H9 (cell line): ENCODE measurements at regions not wholly inside any gene's neighbourhood (a gene's known extent, or its start where the extent isn't known, plus 50 kb on each side); places are given as distances from the start of the nearest gene placed in this dataset.

Experiments used
- DNase-seq: peaks from one replicate; pipeline ENCODE4 v3.0.0-alpha.2; 2017
- H2AFZ ChIP-seq: one replicate; pipeline ENCODE4 v1.6.1; 2013; ENCODE audit warnings: mild to moderate bottlenecking, low read length, control low read depth, moderate library complexity
- H2AK5ac ChIP-seq: 2 replicates; pipeline ENCODE4 v1.6.1; 2013; ENCODE audit warnings: low read length, control low read depth, mixed read lengths; ENCODE audit not compliant: insufficient read length
- H2BK120ac ChIP-seq: one replicate; pipeline ENCODE4 v1.6.1; 2013; ENCODE audit warnings: low read depth, mild to moderate bottlenecking, low read length, control low read depth, inconsistent platforms; ENCODE audit not compliant: poor library complexity, severe bottlenecking
- H2BK12ac ChIP-seq: 2 replicates; pipeline ENCODE4 v1.6.1; 2013; ENCODE audit warnings: low read length, control low read depth, mixed read lengths, low read depth; ENCODE audit not compliant: insufficient read length
- H2BK15ac ChIP-seq: 2 replicates; pipeline ENCODE4 v1.6.1; 2013; ENCODE audit warnings: low read depth, low read length, control low read depth
- H2BK20ac ChIP-seq: one replicate; pipeline ENCODE4 v1.6.1; 2013; ENCODE audit warnings: low read depth, mild to moderate bottlenecking, low read length, control low read depth, inconsistent platforms; ENCODE audit not compliant: poor library complexity, severe bottlenecking
- H2BK5ac ChIP-seq: 2 replicates; pipeline ENCODE4 v1.6.1; 2013; ENCODE audit warnings: low read length, control low read depth, mixed read lengths; ENCODE audit not compliant: insufficient read length
- H3K14ac ChIP-seq: 2 replicates; pipeline ENCODE4 v1.6.1; 2013; ENCODE audit warnings: low read length, control low read depth; ENCODE audit not compliant: insufficient read depth
- H3K18ac ChIP-seq: 2 replicates; pipeline ENCODE4 v1.6.1; 2013; ENCODE audit warnings: low read depth, mild to moderate bottlenecking, mixed read lengths, low read length, control low read depth; ENCODE audit not compliant: insufficient read length
- H3K23ac ChIP-seq: 2 replicates; pipeline ENCODE4 v1.6.1; 2013; ENCODE audit warnings: low read length, control low read depth, mixed read lengths, low read depth; ENCODE audit not compliant: insufficient read length
- H3K23me2 ChIP-seq: 2 replicates; pipeline ENCODE4 v1.6.1; 2013; ENCODE audit warnings: low read depth, mild to moderate bottlenecking, mixed read lengths, low read length, control low read depth; ENCODE audit not compliant: insufficient read length, poor library complexity, severe bottlenecking
- H3K27ac ChIP-seq: 2 replicates; pipeline ENCODE4 v1.5.1; 2013; ENCODE audit warnings: low read length, control low read depth, mixed read lengths, low read depth; ENCODE audit not compliant: insufficient read length
- H3K27me3 ChIP-seq: 2 replicates; pipeline ENCODE4 v1.6.1; 2013; ENCODE audit warnings: low read length, control low read depth, inconsistent platforms; ENCODE audit not compliant: insufficient read depth
- H3K4ac ChIP-seq: 2 replicates; pipeline ENCODE4 v1.6.1; 2013; ENCODE audit warnings: low read depth, mild to moderate bottlenecking, control low read depth, inconsistent platforms, low read length, moderate library complexity
- H3K4me1 ChIP-seq: 2 replicates; pipeline ENCODE4 v1.6.1; 2013; ENCODE audit warnings: low read length, control low read depth, inconsistent platforms; ENCODE audit not compliant: insufficient read depth
- H3K4me2 ChIP-seq: 2 replicates; pipeline ENCODE4 v1.6.1; 2013; ENCODE audit warnings: low read length, control low read depth, mixed read lengths; ENCODE audit not compliant: insufficient read length, insufficient read depth
- H3K56ac ChIP-seq: 2 replicates; pipeline ENCODE4 v1.6.1; 2013; ENCODE audit warnings: low read depth, mild to moderate bottlenecking, mixed read lengths, low read length, control low read depth; ENCODE audit not compliant: insufficient read length
- H3K79me1 ChIP-seq: 2 replicates; pipeline ENCODE4 v1.6.1; 2013; ENCODE audit warnings: low read depth, mild to moderate bottlenecking, moderate library complexity, low read length, control low read depth, inconsistent platforms; ENCODE audit not compliant: insufficient read depth, poor library complexity, severe bottlenecking
- H3K79me2 ChIP-seq: 2 replicates; pipeline ENCODE4 v1.6.1; 2013; ENCODE audit warnings: low read length, control low read depth, inconsistent platforms; ENCODE audit not compliant: insufficient read depth
- H3K9ac ChIP-seq: 2 replicates; pipeline ENCODE4 v1.6.1; 2013; ENCODE audit warnings: low read length, control low read depth, mixed read lengths; ENCODE audit not compliant: insufficient read length; ENCODE audit errors: extremely low read depth
- H3K9me3 ChIP-seq: one replicate; pipeline ENCODE4 v1.6.1; 2013; ENCODE audit warnings: low read depth, low read length, inconsistent platforms; ENCODE audit not compliant: control insufficient read depth
- H3T11ph ChIP-seq: one replicate; pipeline ENCODE4 v1.6.1; 2013; ENCODE audit warnings: mild to moderate bottlenecking, low read length, control low read depth, inconsistent platforms
- H4K20me1 ChIP-seq: one replicate; pipeline ENCODE4 v1.6.1; 2013; ENCODE audit not compliant: control insufficient read depth, insufficient read length, insufficient read depth
- H4K5ac ChIP-seq: 2 replicates; pipeline ENCODE4 v1.6.1; 2013; ENCODE audit warnings: low read depth, mild to moderate bottlenecking, mixed read lengths, low read length, control low read depth; ENCODE audit not compliant: insufficient read length
- H4K8ac ChIP-seq: replicated peaks from 2 replicates; pipeline ENCODE4 v1.6.1; 2013; ENCODE audit warnings: low read length, control low read depth, mixed read lengths, low read depth; ENCODE audit not compliant: insufficient read length
- H4K91ac ChIP-seq: 2 replicates; pipeline ENCODE4 v1.6.1; 2013; ENCODE audit warnings: low read depth, mild to moderate bottlenecking, moderate library complexity, mixed read lengths, low read length, control low read depth; ENCODE audit not compliant: insufficient read length
- H3K27ac Mint-ChIP-seq, 3 experiments: 2 replicates in 2 of 3; 3 replicates in 1 of 3; pipeline ENCODE4 v1.8.0; 2020 to 2021; ENCODE audit warnings: mixed read lengths in 3 of 3, mild to moderate bottlenecking in 1 of 3, moderate library complexity in 1 of 3
- H3K27me3 Mint-ChIP-seq: 2 replicates; pipeline ENCODE4 v1.8.0; 2021; ENCODE audit warnings: low read depth, mild to moderate bottlenecking, moderate library complexity, mixed read lengths
- H3K36me3 Mint-ChIP-seq, 3 experiments: 2 replicates in 2 of 3; 3 replicates in 1 of 3; pipeline ENCODE4 v1.8.0; 2020 to 2021; ENCODE audit warnings: low read depth in 3 of 3, mixed read lengths in 3 of 3; ENCODE audit not compliant: insufficient read depth in 1 of 3
- H3K4me1 Mint-ChIP-seq, 2 experiments: 2 replicates each; pipeline ENCODE4 v1.8.0; 2020; ENCODE audit warnings: mixed read lengths in 2 of 2
- H3K4me3 Mint-ChIP-seq, 2 experiments: 2 replicates in 1 of 2; 3 replicates in 1 of 2; pipeline ENCODE4 v1.8.0; 2020 to 2021; ENCODE audit warnings: mild to moderate bottlenecking in 2 of 2, mixed read lengths in 2 of 2, moderate library complexity in 1 of 2
- H3K9me3 Mint-ChIP-seq, 2 experiments: 2 replicates in 1 of 2; 3 replicates in 1 of 2; pipeline ENCODE4 v1.8.0; 2020; ENCODE audit warnings: mild to moderate bottlenecking in 2 of 2, mixed read lengths in 2 of 2, moderate library complexity in 1 of 2
- WGBS: extraction: QIAGEN DNeasy Blood & Tissue Kit; methylation state at CpG from one replicate; pipeline ENCODE4 v1.1.7; 2013; ENCODE audit warnings: missing lambda C conversion rate, low lambda C conversion rate, mixed read lengths; ENCODE audit not compliant: insufficient read length; ENCODE audit errors: extremely low coverage; 5-methylcytosine and 5-hydroxymethylcytosine counted together
- TF ChIP-seq, protein P1 (sequence below): fragments of 200-600 bp; sonication (generic); conservative IDR thresholded peaks from 3 replicates; pipeline ENCODE4 v1.8.0; 2021; ENCODE audit warnings: antibody characterized with exemption, mild to moderate bottlenecking

DNA sequence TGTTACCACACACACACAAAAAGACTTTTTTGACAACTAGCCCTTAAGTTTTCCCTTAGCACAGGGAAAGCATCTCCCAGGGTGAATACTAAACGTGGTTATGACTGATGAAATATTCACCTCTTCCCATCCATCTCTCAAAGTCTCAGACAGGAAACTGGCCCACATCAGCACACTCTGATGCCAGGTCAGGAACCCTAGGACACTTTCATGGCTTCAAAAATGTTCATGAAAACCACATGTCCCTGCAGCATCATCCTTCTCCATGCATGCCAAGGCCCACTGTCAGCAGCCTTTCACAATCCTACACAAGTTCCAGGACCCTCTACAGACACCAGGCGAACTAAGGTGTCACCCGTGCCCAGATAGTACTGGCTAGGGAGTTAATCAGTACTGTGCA lies 68.7 kb downstream of the DNTTIP2 start:
- no peak for DNase-seq
- peaks cover 2% of the 10 kb centered on the region; the same call in 1 of the 2 replicates for H3K27me3 Mint-ChIP-seq
- no peak overlapping the region for H2BK5ac ChIP-seq
- WGBS, result no CpG with 5 or more reads among the region's 3 CpGs
- no peak overlapping the region for H4K8ac ChIP-seq
- peaks cover 10 to 23% (median 11%) of the 10 kb centered on the region in 3 experiments for H3K36me3 Mint-ChIP-seq
- H4K20me1 ChIP-seq, result no peaks in the 10 kb centered on the region
- no peak overlapping the region for H2BK12ac ChIP-seq
- no peak overlapping the region for H3K56ac ChIP-seq
- no peak overlapping the region for H3K4ac ChIP-seq
- H3K4me3 Mint-ChIP-seq, result no peak overlapping the region
- no peak overlapping the region for H3T11ph ChIP-seq
- H3K9me3 ChIP-seq, result no peaks in the 10 kb centered on the region
- H2BK20ac ChIP-seq, result no peak overlapping the region
- H3K18ac ChIP-seq, result no peak overlapping the region
- H2BK120ac ChIP-seq, result no peak overlapping the region
- H3K4me1 Mint-ChIP-seq, result peaks cover 46 to 68% of the 10 kb centered on the region in 2 experiments
- no peak overlapping the region for H4K91ac ChIP-seq
- H3K27ac Mint-ChIP-seq, result no peak overlapping the region
- peaks cover 16 to 22% of the 10 kb centered on the region in 2 experiments for H3K9me3 Mint-ChIP-seq
- no peak overlapping the region for H2AK5ac ChIP-seq
- H3K4me2 ChIP-seq, result no peak overlapping the region
- TF ChIP-seq, protein P1, sequence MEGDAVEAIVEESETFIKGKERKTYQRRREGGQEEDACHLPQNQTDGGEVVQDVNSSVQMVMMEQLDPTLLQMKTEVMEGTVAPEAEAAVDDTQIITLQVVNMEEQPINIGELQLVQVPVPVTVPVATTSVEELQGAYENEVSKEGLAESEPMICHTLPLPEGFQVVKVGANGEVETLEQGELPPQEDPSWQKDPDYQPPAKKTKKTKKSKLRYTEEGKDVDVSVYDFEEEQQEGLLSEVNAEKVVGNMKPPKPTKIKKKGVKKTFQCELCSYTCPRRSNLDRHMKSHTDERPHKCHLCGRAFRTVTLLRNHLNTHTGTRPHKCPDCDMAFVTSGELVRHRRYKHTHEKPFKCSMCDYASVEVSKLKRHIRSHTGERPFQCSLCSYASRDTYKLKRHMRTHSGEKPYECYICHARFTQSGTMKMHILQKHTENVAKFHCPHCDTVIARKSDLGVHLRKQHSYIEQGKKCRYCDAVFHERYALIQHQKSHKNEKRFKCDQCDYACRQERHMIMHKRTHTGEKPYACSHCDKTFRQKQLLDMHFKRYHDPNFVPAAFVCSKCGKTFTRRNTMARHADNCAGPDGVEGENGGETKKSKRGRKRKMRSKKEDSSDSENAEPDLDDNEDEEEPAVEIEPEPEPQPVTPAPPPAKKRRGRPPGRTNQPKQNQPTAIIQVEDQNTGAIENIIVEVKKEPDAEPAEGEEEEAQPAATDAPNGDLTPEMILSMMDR, result no peak
- H3K27me3 ChIP-seq, result no peaks in the 10 kb centered on the region
- H3K23me2 ChIP-seq, result no peaks in the 10 kb centered on the region
- H2BK15ac ChIP-seq, result no peak overlapping the region
- H3K23ac ChIP-seq, result no peak overlapping the region
- H4K5ac ChIP-seq, result no peak overlapping the region
- H3K4me1 ChIP-seq, result no peaks in the 10 kb centered on the region
- no peaks in the 10 kb centered on the region for H3K79me1 ChIP-seq
- no peaks in the 10 kb centered on the region for H3K79me2 ChIP-seq
- no peak overlapping the region for H3K27ac ChIP-seq
- H3K9ac ChIP-seq, result no peak overlapping the region
- H3K14ac ChIP-seq, result no peak overlapping the region
- H2AFZ ChIP-seq, result no peak overlapping the region
